CD14-positive monocyte (primary cell): ENCODE measurements at regions not wholly inside any gene's neighbourhood (a gene's known extent, or its start where the extent isn't known, plus 50 kb on each side); places are given as distances from the start of the nearest gene placed in this dataset.

Source experiments
- DNase-seq, 3 donors: peaks; one replicate each; pipeline ENCODE4 v3.0.0-alpha.2; 2011 to 2022
- H2AFZ ChIP-seq: 2 replicates; pipeline ENCODE4 v1.6.0; 2012; ENCODE audit warnings: mild to moderate bottlenecking, low read depth, low read length, inconsistent platforms; ENCODE audit not compliant: insufficient read depth, poor library complexity, severe bottlenecking
- H3K27ac ChIP-seq, 2 donors: 1 replicate in 1 of 2; 2 replicates in 1 of 2; pipeline ENCODE4 v1.5.1; 2012 to 2013; ENCODE audit warnings: low read length in 2 of 2, control low read depth in 1 of 2, inconsistent platforms in 1 of 2, low read depth in 1 of 2, mild to moderate bottlenecking in 1 of 2
- H3K27me3 ChIP-seq, 2 donors: one replicate each; pipeline versions ENCODE4 v1.6.0 to v1.6.1; 2011 to 2013; ENCODE audit warnings: low read length in 2 of 2; ENCODE audit not compliant: control insufficient read depth in 2 of 2, insufficient read depth in 2 of 2
- H3K36me3 ChIP-seq, 2 donors: replicated peaks in 1 of 2; 1 replicate in 1 of 2; 2 replicates in 1 of 2; pipeline versions ENCODE4 v1.5.1 to v1.6.1; 2012 to 2013; ENCODE audit warnings: low read length in 2 of 2, control low read depth in 1 of 2, inconsistent platforms in 1 of 2, mild to moderate bottlenecking in 1 of 2; ENCODE audit not compliant: insufficient read depth in 2 of 2, control insufficient read depth in 1 of 2
- H3K4me1 ChIP-seq, 2 donors: 1 replicate in 1 of 2; 2 replicates in 1 of 2; pipeline versions ENCODE4 v1.5.1 to v1.6.1; 2012 to 2013; ENCODE audit warnings: low read length in 2 of 2, control low read depth in 1 of 2, inconsistent platforms in 1 of 2, mild to moderate bottlenecking in 1 of 2, moderate library complexity in 1 of 2; ENCODE audit not compliant: insufficient read depth in 2 of 2, control insufficient read depth in 1 of 2
- H3K4me2 ChIP-seq: replicated peaks from 2 replicates; pipeline ENCODE3; 2012; ENCODE audit warnings: low read length, moderate library complexity, mild to moderate bottlenecking; ENCODE audit not compliant: poor library complexity, severe bottlenecking; ENCODE audit errors: extremely low read depth
- H3K4me3 ChIP-seq, 3 experiments: fragments of 200-600 bp in 1 of 3; sonication (generic) in 1 of 3; replicated peaks in 1 of 3; 1 replicate in 2 of 3; 2 replicates in 1 of 3; pipeline ENCODE4 v1.5.1; 2011 to 2013; ENCODE audit warnings: low read length in 3 of 3, mild to moderate bottlenecking in 3 of 3, control low read depth in 2 of 3, low read depth in 2 of 3, inconsistent platforms in 1 of 3, moderate library complexity in 1 of 3
- H3K79me2 ChIP-seq: 2 replicates; pipeline ENCODE4 v1.6.0; 2012; ENCODE audit warnings: mild to moderate bottlenecking, control low read depth, inconsistent platforms, low read length, moderate library complexity; ENCODE audit not compliant: insufficient read depth
- H3K9ac ChIP-seq: 2 replicates; pipeline ENCODE4 v1.6.0; 2017; ENCODE audit warnings: low read length, mild to moderate bottlenecking; ENCODE audit not compliant: insufficient read depth, poor library complexity, severe bottlenecking
- H3K9me3 ChIP-seq, 2 donors: replicated peaks in 1 of 2; 1 replicate in 1 of 2; 2 replicates in 1 of 2; pipeline versions ENCODE4 v1.5.1 to v1.6.1; 2012 to 2013; ENCODE audit warnings: low read length in 2 of 2, control low read depth in 1 of 2; ENCODE audit not compliant: control insufficient read depth in 1 of 2, insufficient read depth in 1 of 2
- H4K20me1 ChIP-seq: 2 replicates; pipeline ENCODE4 v1.6.0; 2012; ENCODE audit warnings: mild to moderate bottlenecking, low read length, control low read depth, moderate library complexity; ENCODE audit not compliant: insufficient read depth
- H3K27ac Mint-ChIP-seq, 7 donors: one replicate each; pipeline ENCODE4 v1.8.0; 2020; ENCODE audit warnings: mild to moderate bottlenecking in 7 of 7, mixed read lengths in 7 of 7, moderate library complexity in 6 of 7, inconsistent platforms in 2 of 7
- H3K27me3 Mint-ChIP-seq, 3 donors: one replicate each; pipeline ENCODE4 v1.8.0; 2021 to 2022; ENCODE audit warnings: low read depth in 3 of 3, mild to moderate bottlenecking in 3 of 3, mixed read lengths in 3 of 3, moderate library complexity in 3 of 3, inconsistent platforms in 1 of 3
- H3K36me3 Mint-ChIP-seq, 2 donors: one replicate each; pipeline ENCODE4 v1.8.0; 2020; ENCODE audit warnings: mixed read lengths in 2 of 2, inconsistent platforms in 1 of 2, mild to moderate bottlenecking in 1 of 2
- H3K4me1 Mint-ChIP-seq: one replicate; pipeline ENCODE4 v1.8.0; 2020; ENCODE audit warnings: mild to moderate bottlenecking, mixed read lengths
- H3K4me3 Mint-ChIP-seq, 2 donors: one replicate each; pipeline ENCODE4 v1.8.0; 2020; ENCODE audit warnings: mild to moderate bottlenecking in 2 of 2, mixed read lengths in 2 of 2, moderate library complexity in 1 of 2
- H3K9me3 Mint-ChIP-seq, 7 donors: one replicate each; pipeline ENCODE4 v1.8.0; 2020 to 2022; ENCODE audit warnings: mixed read lengths in 7 of 7, mild to moderate bottlenecking in 6 of 7, moderate library complexity in 6 of 7, inconsistent platforms in 2 of 7
- CTCF ChIP-seq: fragments of 200-600 bp; IDR thresholded peaks from one replicate; pipeline ENCODE4 v1.8.0; 2022; ENCODE audit warnings: antibody characterized with exemption, mild to moderate bottlenecking
- WGBS: methylation state at CpG from one replicate; pipeline ENCODE4 v1.1.5; 2013; ENCODE audit warnings: missing lambda C conversion rate; ENCODE audit not compliant: insufficient coverage; 5-methylcytosine and 5-hydroxymethylcytosine counted together
- intact Hi-C, 2 donors: fragments of 100-400 bp; cut with micrococcal nuclease; formaldehyde crosslinking; loops; one replicate each; pipeline versions ENCODE4 v1.15.0 to v1.15.1; 2023

DNA sequence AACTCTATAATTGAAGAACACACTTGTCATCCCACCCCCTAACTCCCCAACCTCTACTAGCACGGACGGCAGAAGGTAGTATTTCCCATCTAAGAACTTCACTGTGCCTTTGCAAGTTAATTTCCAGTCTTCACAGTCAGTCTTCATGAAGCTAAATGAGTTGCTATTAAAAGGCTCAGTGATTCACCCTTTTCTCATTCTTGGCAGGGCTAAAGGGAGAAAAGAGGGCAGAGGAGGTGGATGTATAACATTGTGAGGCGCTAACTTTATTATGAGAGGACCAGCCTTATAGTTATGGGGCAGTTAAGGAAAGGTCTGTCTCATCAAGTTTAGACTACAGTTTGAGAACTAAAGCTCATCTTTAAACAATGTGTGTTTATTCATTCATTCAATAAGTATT, 161.0 kb upstream of the S100G start:
- intact Hi-C loops: no loop called here
- Histone ChIP-seq H2AFZ (no peak overlapping the region), H3K27me3 (peaks cover 0 to 4% of the 10 kb centered on the region in 2 donors), H3K79me2 (no peaks in the 10 kb centered on the region), H3K27ac (no peak overlapping the region), H3K4me3 (no peak overlapping the region), H3K4me1 (peaks cover 17 to 37% of the 10 kb centered on the region in 2 donors), H3K9me3 (no peaks in the 10 kb centered on the region), H3K36me3 (no peaks in the 10 kb centered on the region), H4K20me1 (no peaks in the 10 kb centered on the region), H3K9ac (no peak overlapping the region), H3K4me2 (no peak overlapping the region)
- H3K36me3 Mint-ChIP-seq: no peaks in the 10 kb centered on the region
- H3K4me3 Mint-ChIP-seq: no peak overlapping the region
- peaks cover 0 to 6% (median 3%) of the 10 kb centered on the region in 3 donors for H3K27me3 Mint-ChIP-seq
- peaks cover 0 to 7% (median 2%) of the 10 kb centered on the region in 7 donors for H3K9me3 Mint-ChIP-seq
- no peak for DNase-seq
- H3K27ac Mint-ChIP-seq: no peak overlapping the region
- no CpG with 5 or more reads among the region's 3 CpGs for WGBS
- H3K4me1 Mint-ChIP-seq: peaks cover 25% of the 10 kb centered on the region
- TF ChIP-seq CTCF: no peak

- peaks cover 1 to 10% (median 3%) of the 10 kb centered on the region in 3 donors for H3K27me3 Mint-ChIP-seq
- intact Hi-C loops: no loop called here
- no peak overlapping the region for H3K27ac ChIP-seq
These were observed 158.5 kb upstream of the S100G start for GRCh38 chrX:16491461-16491860.

More at GRCh38 chrX:16491461-16491860, 158.5 kb upstream of the S100G start:
- no peaks in the 10 kb centered on the region for H3K79me2 ChIP-seq
- H4K20me1 ChIP-seq: no peaks in the 10 kb centered on the region
- no peak overlapping the region for H3K4me3 ChIP-seq
- H3K36me3 ChIP-seq: no peaks in the 10 kb centered on the region
- no peak overlapping the region for H2AFZ ChIP-seq
- H3K4me1 Mint-ChIP-seq: peaks cover 11% of the 10 kb centered on the region
- H3K9me3 Mint-ChIP-seq: peaks cover 3 to 13% (median 5%) of the 10 kb centered on the region in 7 donors
- no peaks in the 10 kb centered on the region for H3K9me3 ChIP-seq
- peaks cover 8 to 12% of the 10 kb centered on the region in 2 donors for H3K4me1 ChIP-seq
- no peaks in the 10 kb centered on the region for H3K36me3 Mint-ChIP-seq
- no peak overlapping the region for H3K4me3 Mint-ChIP-seq
- H3K9ac ChIP-seq: no peak overlapping the region
- no peak for TF ChIP-seq CTCF
- H3K27me3 ChIP-seq: peaks cover 0 to 6% of the 10 kb centered on the region in 2 donors
- no peak overlapping the region for H3K4me2 ChIP-seq
- no CpG with 5 or more reads among the region's 1 CpG for WGBS
- H3K27ac Mint-ChIP-seq: no peak overlapping the region
- no peak for DNase-seq
